ENCODE measurements at regions not wholly inside any gene's neighbourhood (a gene's known extent, or its start where the extent isn't known, plus 50 kb on each side); places are given as distances from the start of the nearest gene placed in this dataset.

DNA sequence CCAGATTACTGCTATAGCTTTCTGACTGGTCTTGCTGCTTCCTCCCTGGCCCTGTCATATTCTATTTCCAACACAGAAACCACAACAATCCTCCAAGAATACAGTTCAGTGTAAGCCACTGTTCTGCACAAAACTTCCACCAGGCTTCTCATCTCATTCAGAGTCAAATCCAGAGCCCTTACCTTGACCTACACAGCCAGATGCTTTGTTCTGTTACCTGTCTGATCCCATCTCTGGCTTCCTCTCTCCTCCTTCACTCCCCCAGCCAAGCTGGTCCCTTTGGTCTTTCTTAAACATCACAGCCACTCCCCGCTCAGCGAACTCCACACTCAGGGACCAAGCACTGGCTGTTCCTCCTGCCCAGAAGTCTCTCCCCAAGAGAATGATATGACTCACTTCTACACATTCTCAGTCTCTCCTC lies 84.8 kb upstream of the BMP2K start:
- Histone ChIP-seq H3F3A (ENCODE audit: control insufficient read depth, insufficient read depth) (no peaks in the 10 kb centered on the region), H3K36me3 (ENCODE audit: control insufficient read depth, low read length) (no peaks in the 10 kb centered on the region), H3K27ac (ENCODE audit: low read depth, low read length) (no peak overlapping the region), H3K4me3 (ENCODE audit: low read length) (no peak overlapping the region), H3K9me2 (replicated peaks; ENCODE audit: control insufficient read depth, low read length) (no peaks in the 10 kb centered on the region), H4K20me1 (ENCODE audit: control insufficient read depth, insufficient read depth, low read depth, low read length) (no peaks in the 10 kb centered on the region), H3K79me2 (ENCODE audit: control insufficient read depth, low read length) (no peaks in the 10 kb centered on the region), H3K9me3 (ENCODE audit: control insufficient read depth, insufficient read depth, low read length) (no peaks in the 10 kb centered on the region), H3K27me3 (ENCODE audit: control insufficient read depth, low read length) (peaks cover 2% of the 10 kb centered on the region; the same call in 1 of the 2 replicates), H3K4me1 (ENCODE audit: control insufficient read depth, low read length) (peaks cover 26% of the 10 kb centered on the region), H3K4me2 (ENCODE audit: low read length) (no peak overlapping the region)
- TF ChIP-seq EZH2phosphoT487 (IDR thresholded peaks at IDR 0.05; ENCODE audit: borderline replicate concordance, low read length) = no peak
- TF ChIP-seq, protein P1, sequence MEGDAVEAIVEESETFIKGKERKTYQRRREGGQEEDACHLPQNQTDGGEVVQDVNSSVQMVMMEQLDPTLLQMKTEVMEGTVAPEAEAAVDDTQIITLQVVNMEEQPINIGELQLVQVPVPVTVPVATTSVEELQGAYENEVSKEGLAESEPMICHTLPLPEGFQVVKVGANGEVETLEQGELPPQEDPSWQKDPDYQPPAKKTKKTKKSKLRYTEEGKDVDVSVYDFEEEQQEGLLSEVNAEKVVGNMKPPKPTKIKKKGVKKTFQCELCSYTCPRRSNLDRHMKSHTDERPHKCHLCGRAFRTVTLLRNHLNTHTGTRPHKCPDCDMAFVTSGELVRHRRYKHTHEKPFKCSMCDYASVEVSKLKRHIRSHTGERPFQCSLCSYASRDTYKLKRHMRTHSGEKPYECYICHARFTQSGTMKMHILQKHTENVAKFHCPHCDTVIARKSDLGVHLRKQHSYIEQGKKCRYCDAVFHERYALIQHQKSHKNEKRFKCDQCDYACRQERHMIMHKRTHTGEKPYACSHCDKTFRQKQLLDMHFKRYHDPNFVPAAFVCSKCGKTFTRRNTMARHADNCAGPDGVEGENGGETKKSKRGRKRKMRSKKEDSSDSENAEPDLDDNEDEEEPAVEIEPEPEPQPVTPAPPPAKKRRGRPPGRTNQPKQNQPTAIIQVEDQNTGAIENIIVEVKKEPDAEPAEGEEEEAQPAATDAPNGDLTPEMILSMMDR (IDR thresholded peaks at IDR 0.05; ENCODE audit: low read depth, low read length, poor library complexity, severe bottlenecking) = no peak

DNA sequence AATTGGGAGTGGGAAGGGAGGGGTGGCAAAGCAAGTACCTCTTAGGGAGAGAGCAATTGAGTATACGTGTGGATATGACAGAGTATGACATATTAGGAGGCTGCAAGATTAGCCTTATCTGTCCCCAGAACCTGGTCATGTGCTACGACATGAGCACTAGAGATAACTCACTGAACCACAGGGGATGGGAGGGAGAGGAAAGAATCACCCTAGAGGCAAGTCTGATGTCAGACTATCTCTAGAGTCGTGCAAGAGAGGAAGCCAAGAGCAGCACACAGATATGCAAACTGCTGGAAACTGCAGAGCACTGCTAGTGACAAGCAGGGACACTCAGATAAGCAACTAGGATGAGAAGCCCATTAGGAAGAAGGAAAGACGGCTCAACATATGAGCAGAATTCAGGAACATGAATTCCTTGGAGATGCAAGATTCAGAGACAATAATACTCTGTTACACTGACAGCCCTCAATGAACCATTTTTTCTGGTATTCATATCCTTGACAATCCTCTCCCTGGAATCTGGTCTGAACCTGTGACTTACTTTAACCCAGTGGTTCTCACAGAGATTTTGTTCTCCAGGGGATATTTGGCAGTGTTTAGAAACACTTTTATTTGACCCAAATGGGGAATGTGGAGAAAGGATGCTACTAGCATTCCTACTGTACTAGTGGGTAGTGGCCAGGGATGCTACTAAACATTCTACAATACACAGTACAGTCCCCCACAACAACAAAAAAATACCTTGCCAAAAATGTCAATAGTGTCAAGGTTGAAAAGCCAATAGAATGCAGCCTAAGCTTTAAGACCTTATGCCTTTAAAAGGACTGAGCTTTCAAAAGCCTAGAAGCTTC lies 84.0 kb upstream of the BMP2K start:
- Histone ChIP-seq H3K79me2 (ENCODE audit: control insufficient read depth, low read length) (no peaks in the 10 kb centered on the region), H3K9me3 (ENCODE audit: control insufficient read depth, insufficient read depth, low read length) (no peaks in the 10 kb centered on the region), H3K36me3 (ENCODE audit: control insufficient read depth, low read length) (no peaks in the 10 kb centered on the region), H3K4me3 (ENCODE audit: low read length) (no peak overlapping the region), H3K4me1 (ENCODE audit: control insufficient read depth, low read length) (peaks cover 26% of the 10 kb centered on the region), H4K20me1 (ENCODE audit: control insufficient read depth, insufficient read depth, low read depth, low read length) (no peaks in the 10 kb centered on the region), H3K4me2 (ENCODE audit: low read length) (no peak overlapping the region), H3F3A (ENCODE audit: control insufficient read depth, insufficient read depth) (no peaks in the 10 kb centered on the region), H3K27me3 (ENCODE audit: control insufficient read depth, low read length) (peaks cover 2% of the 10 kb centered on the region; the same call in 1 of the 2 replicates), H3K27ac (ENCODE audit: low read depth, low read length) (no peak overlapping the region), H3K9me2 (replicated peaks; ENCODE audit: control insufficient read depth, low read length) (no peaks in the 10 kb centered on the region)
- no peak for TF ChIP-seq EZH2phosphoT487 (IDR thresholded peaks at IDR 0.05; ENCODE audit: borderline replicate concordance, low read length)
- TF ChIP-seq, protein P1 (IDR thresholded peaks at IDR 0.05; ENCODE audit: low read depth, low read length, poor library complexity, severe bottlenecking) = no peak

DNA sequence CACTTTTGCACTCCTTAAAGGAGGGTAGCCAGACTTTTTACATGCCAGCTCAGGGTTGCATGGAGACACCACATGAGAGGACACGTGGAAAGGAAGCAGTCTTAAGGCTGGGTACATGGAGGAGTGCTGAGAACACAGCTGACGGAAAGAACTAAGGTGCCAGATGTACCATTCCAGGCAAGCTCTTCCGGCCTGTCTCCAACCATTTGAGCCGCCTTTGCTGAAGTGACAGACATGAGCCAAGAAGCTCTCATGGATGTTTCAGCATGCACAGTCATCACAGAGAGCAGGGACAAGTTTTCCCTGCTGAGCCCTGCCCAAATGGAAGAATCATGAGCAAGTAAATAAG lies 83.4 kb upstream of the BMP2K start:
- Histone ChIP-seq H3K27me3 (ENCODE audit: control insufficient read depth, low read length) (peaks cover 2% of the 10 kb centered on the region; the same call in 1 of the 2 replicates), H3K36me3 (ENCODE audit: control insufficient read depth, low read length) (no peaks in the 10 kb centered on the region), H3F3A (ENCODE audit: control insufficient read depth, insufficient read depth) (no peaks in the 10 kb centered on the region), H3K9me2 (replicated peaks; ENCODE audit: control insufficient read depth, low read length) (no peaks in the 10 kb centered on the region), H3K9me3 (ENCODE audit: control insufficient read depth, insufficient read depth, low read length) (no peaks in the 10 kb centered on the region), H3K4me2 (ENCODE audit: low read length) (no peak overlapping the region), H3K27ac (ENCODE audit: low read depth, low read length) (no peak overlapping the region), H4K20me1 (ENCODE audit: control insufficient read depth, insufficient read depth, low read depth, low read length) (no peaks in the 10 kb centered on the region), H3K4me3 (ENCODE audit: low read length) (no peak overlapping the region), H3K4me1 (ENCODE audit: control insufficient read depth, low read length) (peaks cover 26% of the 10 kb centered on the region), H3K79me2 (ENCODE audit: control insufficient read depth, low read length) (no peaks in the 10 kb centered on the region)
- TF ChIP-seq, protein P1 (IDR thresholded peaks at IDR 0.05; ENCODE audit: low read depth, low read length, poor library complexity, severe bottlenecking) = no peak
- no peak for TF ChIP-seq EZH2phosphoT487 (IDR thresholded peaks at IDR 0.05; ENCODE audit: borderline replicate concordance, low read length)

Measured in DOHH2 (cell line).